G401.6 (cell line): ENCODE measurements at regions not wholly inside any gene's neighbourhood (a gene's known extent, or its start where the extent isn't known, plus 50 kb on each side); places are given as distances from the start of the nearest gene placed in this dataset.

Source experiments
- FAIRE-seq: peaks from 2 replicates; lab custom pipeline; 2012; peaks lifted over from hg19 to GRCh38; lab: Jason Lieb, UNC

- FAIRE-seq, result no peak
Measured at GRCh38 chr4:127179256-127180087, 453.3 kb upstream of the INTU start.

- no peak for FAIRE-seq
Measured at GRCh38 chr4:127181001-127181400, 451.8 kb upstream of the INTU start.

- no peak for FAIRE-seq
Measured at GRCh38 chr4:127182687-127183086, 450.1 kb upstream of the INTU start.

- no peak for FAIRE-seq
Measured at GRCh38 chr4:127188847-127189246, 443.9 kb upstream of the INTU start.

GRCh38 chr4:127194281-127194680 lies 438.5 kb upstream of the INTU start:
- FAIRE-seq, result no peak

GRCh38 chr4:127196655-127197352 lies 436.0 kb upstream of the INTU start:
- no peak for FAIRE-seq

GRCh38 chr4:127203562-127204200 lies 429.1 kb upstream of the INTU start:
- FAIRE-seq, result no peak

GRCh38 chr4:127204322-127204721 lies 428.4 kb upstream of the INTU start:
- FAIRE-seq, result no peak

- no peak for FAIRE-seq
Measured at GRCh38 chr4:127209580-127210095, 423.1 kb upstream of the INTU start.

GRCh38 chr4:127210893-127211649 lies 421.7 kb upstream of the INTU start:
- no peak for FAIRE-seq

GRCh38 chr4:127211650-127212560 lies 420.9 kb upstream of the INTU start:
- FAIRE-seq, result no peak

- FAIRE-seq, result no peak
Measured at GRCh38 chr4:127212701-127213100, 420.1 kb upstream of the INTU start.

- no peak for FAIRE-seq
Measured at GRCh38 chr4:127214016-127214415, 418.7 kb upstream of the INTU start.

GRCh38 chr4:127214931-127215330 lies 417.8 kb upstream of the INTU start:
- FAIRE-seq, result no peak

GRCh38 chr4:127217586-127218229 lies 415.0 kb upstream of the INTU start:
- no peak for FAIRE-seq

GRCh38 chr4:127219232-127219631 lies 413.5 kb upstream of the INTU start:
- FAIRE-seq, result no peak

- FAIRE-seq, result no peak
Measured at GRCh38 chr4:127224556-127224955, 408.2 kb upstream of the INTU start.

GRCh38 chr4:127229855-127230608 lies 402.7 kb upstream of the INTU start:
- no peak for FAIRE-seq

- FAIRE-seq, result no peak
Measured at GRCh38 chr4:127236889-127237288, 395.9 kb upstream of the INTU start.

- FAIRE-seq, result no peak
Measured at GRCh38 chr4:127237581-127237980, 395.2 kb upstream of the INTU start.
